ENCODE measurements at regions not wholly inside any gene's neighbourhood (a gene's known extent, or its start where the extent isn't known, plus 50 kb on each side); places are given as distances from the start of the nearest gene placed in this dataset.
"Not testable (repeated sequence)": the region's sequence is repeated elsewhere in the genome, so short reads cannot be mapped to it uniquely, and the experiment has no call there.

DNA sequence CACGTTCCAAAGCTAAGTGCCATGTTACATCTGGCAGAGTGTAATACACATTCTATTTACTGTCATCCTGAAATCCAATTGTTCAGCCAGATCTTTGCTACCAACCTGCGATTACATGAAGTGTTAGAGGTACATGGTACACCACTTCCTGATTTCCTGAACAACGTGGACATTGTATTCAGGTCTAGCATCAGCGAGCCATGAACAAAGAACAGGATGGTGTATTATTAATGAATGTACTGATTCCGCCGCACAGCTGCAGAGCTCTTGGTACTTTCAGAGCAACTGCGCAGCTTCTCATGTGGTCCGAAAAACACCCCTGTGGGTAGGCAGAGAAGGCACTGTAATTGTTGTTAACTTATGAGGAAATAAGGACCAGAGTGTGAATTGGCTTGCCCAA, 511.4 kb downstream of the AJAP1 start:
- no peak for DNase-seq

DNA sequence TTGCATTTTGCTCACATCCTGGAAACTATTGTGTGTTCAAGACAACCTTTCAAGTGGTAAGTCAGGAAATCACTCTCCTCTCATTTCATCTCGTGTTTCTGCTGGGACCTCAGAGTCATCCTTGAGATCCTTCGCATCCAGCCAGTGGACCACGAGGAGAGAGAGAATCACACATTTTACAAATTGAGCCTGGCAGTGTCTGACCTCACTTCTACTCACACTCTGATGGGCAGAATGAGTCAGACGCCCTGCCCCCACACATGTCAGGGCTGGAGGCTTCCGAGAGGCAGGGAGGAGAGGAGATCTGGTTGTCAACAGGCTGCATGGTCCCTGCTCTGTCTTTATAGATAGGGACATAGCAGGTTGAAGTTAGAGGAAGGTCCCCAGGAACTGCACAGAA, 509.7 kb downstream of the AJAP1 start:
- DNase-seq: no peak

DNA sequence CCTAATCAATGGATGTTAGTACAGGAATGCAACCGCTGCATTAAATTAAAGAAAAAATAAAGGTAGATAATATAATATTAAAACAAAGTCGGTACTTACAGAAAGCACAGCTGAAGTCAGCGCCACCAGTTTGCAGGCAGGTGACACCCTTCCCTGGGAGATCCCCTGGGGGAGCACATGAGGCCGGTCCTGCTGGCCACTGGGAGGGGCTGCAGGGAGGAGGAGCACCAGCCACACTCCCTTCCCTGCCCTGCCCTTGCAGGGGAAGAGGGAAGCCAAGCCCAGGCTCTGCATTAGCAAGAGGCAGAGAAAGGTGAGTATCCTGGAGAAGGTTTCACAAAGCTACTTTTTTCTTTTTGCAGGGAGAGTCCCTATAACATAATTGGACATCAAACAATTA, 507.0 kb downstream of the AJAP1 start:
- DNase-seq: no peak

DNA sequence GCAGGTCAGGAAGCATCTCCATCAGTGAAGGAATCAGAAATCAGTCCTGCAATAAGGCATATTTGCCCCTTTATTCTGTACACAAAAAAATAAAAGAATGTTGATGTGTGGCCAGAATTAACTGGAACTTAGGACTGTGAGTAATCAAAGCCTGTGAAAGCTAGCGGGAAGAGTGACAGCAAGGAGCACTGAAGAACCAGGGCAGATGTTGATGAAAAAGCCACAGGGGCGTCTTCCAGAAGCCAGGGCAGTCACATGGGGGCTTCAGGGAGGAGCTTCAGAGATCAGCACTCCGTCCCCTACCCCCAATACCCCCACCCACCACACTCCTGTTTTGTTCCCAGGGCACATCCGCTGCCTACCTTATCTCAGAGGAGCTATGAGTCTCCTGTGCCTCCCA, 502.8 kb downstream of the AJAP1 start:
- DNase-seq: no peak

DNA sequence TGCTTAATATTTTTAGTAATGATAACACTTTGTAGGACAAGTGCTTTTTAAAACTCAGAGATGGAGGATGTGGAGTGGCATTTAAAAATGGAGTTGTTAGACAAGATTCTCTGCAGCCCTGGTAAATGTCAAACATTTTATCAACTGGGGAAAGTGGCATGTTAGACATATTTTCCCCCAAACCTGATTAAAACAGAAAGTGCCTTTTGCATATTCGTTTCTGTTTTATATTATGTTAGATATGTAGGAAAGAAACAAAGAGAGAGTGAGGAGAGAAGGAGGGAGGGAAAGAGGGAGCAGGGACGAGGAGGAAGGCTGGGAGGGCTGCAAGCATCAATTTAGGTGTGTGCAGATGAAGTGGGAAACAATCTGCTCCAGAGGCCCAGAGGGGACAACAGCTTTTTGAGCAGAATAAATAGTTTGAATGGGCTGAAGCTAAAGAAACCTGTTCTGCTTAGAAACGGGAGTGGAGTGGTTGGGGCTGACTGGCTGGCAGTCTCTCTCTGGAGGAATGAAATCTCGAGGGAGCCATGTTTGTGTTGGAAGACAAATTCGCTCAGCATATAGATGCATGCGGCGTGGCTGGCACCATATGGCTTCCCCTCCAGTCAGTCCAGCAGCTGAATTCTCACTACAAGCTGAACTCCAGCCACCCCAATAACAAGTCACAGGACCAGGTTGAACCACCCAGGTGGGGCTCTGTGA, 502.2 kb downstream of the AJAP1 start:
- DNase-seq: no peak

DNA sequence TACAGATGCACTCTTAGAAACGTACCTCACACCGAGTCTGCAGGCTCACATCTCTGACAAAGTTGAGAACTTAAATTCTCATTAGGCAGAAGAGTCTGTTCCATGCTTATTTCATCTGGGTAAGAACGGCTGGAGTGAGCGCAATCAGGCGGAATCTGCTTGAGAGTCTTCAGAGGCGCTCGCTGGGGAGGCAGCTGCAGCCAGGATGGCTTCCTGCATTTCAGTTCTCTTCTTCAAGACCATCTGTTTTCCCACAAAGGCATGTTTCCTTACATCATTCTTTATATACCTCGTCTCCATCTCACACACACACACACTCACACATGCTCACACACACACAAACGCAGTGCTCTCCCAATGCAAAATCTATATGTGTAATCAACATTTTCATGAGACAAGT, 497.1 kb downstream of the AJAP1 start:
- no peak for DNase-seq

DNA sequence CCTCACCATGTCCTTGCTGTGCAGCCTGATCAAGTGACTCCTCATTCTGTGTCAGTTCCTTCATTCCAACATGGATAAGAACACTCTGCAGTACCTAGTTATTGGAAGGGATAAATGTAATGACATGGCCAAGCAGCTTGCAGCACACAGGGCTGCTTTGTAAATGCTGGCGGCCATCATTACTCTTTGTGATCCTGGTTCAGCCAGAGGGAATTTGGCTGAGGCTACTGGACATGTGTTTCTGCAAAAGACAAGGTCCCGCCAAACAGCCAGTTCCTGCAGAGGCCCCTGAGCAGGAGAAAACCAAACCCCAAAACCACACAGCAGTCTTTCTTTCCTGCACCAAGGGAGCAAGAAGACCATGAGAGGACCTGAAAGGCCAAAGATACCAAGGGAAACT, 495.8 kb downstream of the AJAP1 start:
- DNase-seq: no peak

DNA sequence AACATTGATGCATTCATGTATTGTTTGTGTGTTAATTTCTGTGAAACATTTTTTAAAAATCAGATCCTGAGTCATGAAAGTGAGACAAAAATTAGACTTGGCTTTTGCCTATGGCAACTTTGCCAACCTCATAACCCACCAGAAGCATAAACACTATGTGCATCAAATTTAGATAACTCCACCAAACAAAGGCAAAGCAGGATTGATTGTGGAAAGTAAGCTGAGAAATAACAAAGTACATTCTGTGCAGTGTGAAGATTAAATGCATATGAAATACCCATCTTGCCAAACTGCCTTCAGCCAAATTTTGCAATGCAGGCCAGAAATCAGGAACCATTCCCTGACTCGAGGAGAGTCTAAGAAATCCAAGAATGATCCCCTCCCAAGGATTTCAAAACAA, 493.4 kb downstream of the AJAP1 start:
- DNase-seq: no peak

DNA sequence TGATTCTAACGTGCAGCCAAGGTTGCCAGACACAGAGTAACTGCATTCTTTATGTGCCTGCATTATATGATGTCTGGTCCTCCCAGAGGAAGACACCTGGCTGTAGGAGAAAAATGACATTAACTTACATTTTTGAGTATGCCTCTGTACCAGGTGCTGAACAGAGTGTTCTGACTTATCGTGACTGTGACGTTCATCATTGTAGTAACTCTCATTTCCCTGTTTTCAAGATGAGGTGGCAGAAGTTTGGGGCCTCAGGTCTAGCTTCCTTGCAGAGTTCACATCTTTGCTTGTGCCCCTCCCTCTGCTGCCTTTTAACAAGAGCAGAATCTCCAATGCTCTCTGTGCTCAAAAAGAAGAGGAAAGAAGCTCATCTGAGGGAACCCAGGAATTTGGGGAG, 488.0 kb downstream of the AJAP1 start:
- DNase-seq: no peak

DNA sequence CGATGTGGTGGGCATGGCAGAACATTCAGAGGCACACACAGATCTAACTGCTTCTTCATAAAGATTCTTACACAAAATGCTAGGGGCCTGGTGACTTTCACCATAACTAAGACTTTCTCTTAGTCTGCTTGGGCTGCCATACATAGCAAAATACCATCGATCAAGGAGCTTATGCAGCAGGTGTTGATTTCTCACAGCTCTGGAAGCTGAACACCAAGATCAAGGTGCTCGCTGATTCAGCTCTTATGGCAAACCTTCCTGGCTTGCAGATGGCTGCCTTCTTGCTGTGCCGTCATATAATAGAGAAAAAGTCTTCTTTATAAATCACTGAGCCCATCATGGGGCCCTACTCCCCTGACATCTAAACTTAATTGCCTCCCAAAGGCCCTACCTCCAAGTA, 487.3 kb downstream of the AJAP1 start:
- no peak for DNase-seq

DNA sequence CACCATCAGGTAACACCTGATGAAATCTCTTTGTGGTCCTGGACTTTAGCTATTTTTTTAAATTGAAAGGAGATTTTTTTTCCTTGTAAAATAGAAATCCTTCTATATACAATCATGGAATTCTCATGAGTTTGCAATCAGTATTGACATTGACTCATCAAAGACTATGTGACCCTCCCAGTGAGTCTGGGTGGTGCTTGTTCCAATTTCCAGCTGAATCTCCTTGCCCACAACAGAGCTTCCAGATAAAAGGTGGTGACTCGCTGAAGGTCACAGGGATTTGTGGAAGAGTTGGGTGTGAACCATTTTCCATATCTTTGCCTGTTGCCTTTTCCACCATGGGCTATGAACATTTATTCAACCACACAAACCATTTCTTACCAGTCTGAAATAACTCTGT, 486.6 kb downstream of the AJAP1 start:
- DNase-seq: no peak

DNA sequence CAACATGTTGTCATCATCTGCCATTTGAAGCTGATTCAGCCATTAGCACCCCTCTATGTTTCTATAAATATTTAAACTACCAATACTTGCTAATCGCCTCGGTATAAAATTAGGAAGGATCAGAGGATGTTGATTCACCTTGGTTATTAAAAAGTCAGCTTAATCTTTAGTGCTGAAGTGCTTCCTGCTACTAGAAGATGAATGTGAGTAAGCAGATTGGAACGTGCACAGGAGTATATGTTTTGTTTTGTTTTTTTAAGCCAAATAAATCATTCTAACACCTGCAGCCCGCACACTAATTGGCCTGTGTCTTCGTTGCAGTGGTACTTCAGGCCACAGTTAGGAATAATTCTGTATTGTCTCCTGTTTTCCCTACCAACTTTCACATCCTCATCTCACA, 485.7 kb downstream of the AJAP1 start:
- no peak for DNase-seq

DNA sequence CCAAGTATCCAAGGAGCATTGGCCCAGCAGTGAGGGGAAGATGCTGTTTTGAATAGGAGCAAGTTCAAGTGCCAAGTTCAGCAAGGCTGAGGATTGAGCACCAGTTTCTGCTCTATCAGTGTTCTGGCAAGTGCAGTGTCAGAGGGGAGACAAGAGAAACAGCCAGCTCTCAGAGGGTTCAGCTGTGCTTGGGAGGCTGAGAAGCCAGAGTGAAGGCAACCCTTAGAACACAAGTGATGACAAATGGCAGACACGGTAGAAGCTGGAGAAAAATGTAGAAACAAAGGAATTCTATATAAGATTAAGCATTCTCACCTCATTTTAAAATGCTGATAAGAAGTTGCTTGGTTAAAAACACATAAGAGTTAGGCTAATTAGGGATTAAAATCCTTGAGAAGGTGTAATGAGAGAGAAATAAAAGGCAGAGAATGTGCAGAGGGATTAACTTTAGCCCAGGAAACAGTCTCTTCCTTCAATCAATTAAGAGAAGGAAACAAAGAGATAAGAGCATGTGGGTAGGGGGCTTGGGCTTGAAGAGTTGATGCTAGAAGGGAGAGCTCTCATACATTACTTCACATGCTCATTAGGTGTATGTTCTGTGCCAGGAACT, 475.4 kb downstream of the AJAP1 start:
- no peak for DNase-seq

DNA sequence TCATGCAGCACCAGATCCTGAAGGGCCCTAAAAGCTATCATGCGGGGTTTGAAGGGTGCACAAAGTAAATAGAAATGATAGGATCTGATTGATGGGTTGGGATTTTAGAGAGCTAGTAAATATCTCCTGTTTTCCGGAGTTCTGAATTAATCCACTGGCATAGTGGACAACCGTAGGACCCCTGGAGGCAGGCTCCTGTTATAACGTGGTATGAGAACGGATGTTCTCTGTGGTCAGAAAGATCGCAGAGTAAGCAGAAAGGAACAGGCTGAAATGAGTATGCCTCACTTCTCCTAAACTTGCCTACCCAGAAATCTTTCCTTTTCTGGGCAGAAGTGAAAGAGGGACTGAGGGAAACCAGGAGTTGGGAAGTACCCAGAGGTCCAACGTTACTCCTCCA, 470.8 kb downstream of the AJAP1 start:
- DNase-seq: no peak

DNA sequence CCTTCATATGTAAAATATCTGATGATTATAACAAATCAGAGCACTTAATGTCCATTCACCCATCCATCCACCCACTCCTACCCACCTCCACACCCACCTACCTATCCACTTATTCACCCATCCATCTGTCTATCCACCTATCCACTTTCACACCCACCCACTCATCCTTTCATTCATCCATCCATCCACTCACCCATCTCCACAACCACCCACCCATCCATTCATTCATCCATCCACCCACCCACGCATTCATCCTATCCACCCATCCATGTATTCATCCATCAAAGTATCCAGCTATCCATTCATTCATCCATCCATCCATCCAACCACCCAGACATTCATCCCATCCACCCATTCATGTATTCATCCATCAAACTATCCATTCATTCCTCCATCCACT, 466.1 kb downstream of the AJAP1 start:
- DNase-seq: no peak

DNA sequence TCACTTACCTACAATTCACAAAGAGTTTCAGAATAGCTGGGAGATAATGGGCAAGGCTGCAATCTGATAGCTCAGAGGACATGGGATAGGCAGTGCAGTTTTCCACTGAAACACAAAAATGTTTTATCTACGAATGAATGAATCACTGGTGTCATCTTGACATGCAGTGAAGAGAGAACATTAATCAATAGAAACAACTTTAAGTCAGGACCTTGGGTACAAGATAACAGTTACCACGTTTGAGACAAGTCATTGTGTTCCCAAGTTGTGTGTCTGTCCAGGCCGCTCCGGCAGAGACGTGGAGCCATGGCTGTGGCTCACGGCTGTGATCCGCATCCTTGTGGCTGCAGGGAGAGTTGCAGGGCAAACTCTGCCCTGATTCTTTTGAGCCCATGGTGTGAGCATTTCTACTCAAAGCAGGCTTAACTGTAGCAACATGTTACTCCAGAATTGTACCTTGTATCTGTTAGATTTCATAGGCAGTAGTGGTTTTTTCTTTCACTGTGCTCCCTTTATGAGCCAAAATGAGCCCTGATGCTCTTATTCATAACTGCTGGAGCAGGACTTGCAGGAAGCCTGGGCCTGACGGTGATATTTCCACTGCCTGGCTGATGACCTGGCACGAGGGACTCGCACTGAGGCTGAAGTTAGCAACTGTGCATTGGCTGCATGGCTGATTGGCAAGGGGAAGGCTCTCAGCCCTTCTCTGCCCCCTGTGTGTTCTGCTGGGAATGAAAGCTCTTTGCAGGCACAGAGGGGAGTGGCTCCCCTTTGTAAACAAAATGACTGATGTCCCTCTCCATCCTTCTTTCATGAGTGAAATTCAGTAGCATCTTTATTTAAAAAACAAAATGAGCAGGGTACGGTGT, 465.2 kb downstream of the AJAP1 start:
- no peak for DNase-seq

DNA sequence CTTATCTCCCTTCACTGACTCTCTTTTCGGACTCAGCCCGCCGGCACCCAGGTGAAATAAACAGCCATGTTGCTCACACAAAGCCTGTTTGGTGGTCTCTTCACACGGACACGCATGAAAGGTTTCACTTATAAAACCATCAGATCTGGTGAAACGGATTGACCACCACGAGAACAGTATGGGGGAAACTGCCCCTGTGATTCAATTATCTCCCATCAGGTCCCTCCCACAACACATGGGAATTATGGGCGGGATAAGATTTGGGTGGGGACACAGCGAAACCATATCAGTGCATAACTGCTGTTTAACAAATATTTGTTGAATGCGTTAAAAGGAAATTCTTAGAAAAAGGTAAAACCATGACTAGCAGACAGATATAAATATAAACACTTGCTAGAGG, 464.4 kb downstream of the AJAP1 start:
- not testable (repeated sequence) for DNase-seq

DNA sequence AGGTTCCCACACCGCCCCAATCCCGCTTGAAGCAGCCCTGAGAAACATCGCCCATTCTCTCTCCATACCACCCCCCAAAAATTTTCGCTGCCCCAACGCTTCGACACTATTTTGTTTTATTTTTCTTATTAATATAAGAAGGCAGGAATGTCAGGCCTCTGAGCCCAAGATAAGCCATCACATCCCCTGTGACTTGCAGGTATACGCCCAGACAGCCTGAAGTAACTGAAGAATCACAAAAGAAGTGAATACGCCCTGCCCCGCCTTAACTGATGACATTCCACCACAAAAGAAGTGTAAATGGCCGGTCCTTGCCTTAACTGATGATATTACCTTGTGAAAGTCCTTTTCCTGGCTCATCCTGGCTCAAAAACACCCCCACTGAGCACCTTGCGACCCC, 463.9 kb downstream of the AJAP1 start:
- not testable (repeated sequence) for DNase-seq

DNA sequence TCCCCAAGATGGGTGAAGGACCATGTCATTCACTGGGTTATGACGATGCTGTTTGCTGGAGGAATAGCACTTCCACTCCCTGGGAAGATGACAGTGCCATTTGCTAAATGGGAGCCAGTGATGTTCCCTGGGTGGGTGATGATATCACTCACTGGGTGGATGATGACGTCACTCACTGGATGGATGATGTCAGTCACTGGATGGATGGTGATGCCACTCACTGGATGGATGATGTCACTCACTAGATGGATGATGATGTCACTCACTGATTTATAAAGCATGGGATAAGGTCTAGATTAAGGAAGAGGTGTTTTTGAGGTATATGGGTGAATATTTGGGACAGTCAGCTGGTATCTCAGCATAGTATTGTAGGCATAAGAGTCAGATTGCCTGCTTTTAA, 457.2 kb downstream of the AJAP1 start:
- DNase-seq: no peak

DNA sequence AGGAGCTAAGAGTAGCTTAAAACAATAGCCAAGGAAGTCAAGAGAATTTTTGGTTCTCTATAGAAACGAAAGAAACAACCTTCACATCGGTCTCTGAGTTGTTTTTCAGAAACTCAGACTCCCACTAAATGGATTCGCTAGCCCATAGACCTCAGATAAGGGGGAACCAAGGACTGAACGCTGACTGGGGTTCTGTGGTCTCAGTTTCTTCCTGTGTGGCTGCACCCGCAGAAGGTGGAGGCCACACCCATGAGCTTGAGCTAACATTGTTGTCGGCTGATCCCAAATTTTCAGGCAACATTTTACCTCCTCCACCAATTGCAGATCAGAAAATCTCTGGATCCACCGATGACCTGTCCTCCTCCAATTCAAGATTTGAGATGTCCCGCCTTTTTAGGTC, 456.1 kb downstream of the AJAP1 start:
- DNase-seq: no peak

DNA sequence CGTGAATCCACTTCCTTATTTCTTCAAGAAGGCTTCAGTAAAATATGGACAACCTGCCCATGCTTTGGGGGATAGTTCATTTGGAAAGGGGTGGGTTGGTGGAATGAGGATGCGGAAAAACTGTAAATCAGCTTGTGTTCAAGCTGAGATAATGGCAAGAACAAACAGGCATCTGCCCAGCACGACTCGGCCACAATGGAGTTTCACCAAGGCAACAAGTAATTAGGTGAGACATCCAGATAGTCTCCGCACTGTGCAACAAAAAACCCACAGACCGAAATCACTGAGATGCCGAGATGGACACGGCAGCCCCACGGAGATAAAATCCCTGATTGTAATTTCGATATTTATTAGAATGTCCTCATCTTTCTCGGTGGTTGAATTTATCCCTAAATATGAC, 455.2 kb downstream of the AJAP1 start:
- no peak for DNase-seq

DNA sequence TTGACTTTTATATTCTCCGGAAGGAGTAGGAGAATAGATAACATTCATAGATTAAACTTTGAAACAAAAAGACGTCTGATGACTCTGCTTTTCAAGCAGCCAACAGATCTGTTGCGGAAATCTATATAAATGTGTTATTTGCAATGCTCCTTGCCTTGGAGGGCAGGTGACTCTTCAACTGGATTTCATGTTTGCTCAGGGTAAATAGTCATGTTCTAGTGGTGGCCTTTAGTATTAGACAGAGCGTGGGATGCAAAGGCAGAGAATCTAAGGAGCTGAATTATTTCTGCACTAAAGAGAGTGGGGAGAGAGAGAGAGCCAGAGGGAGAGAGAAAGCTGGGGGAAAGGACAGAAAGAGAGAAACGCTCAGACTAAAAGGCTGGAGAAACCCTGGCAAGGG, 454.3 kb downstream of the AJAP1 start:
- no peak for DNase-seq

DNA sequence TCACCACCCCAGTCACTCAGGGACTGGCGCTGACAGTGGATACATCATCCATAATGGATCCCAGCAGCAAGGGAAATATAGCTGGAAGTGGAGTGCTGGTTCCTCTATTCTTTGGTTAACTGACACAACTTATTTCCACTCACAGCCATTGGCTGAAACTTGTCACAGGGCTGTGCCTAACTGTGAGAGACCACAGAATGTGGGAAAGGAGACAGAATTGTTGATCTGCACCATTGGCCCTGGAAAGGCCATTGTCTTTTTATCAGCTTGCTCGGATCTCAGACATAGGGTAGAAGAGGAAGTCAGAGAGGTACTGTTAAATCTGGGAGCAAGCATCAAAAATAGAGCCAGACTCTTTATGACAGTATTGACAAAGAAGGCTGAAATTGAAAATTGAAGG, 451.3 kb downstream of the AJAP1 start:
- DNase-seq: no peak

DNA sequence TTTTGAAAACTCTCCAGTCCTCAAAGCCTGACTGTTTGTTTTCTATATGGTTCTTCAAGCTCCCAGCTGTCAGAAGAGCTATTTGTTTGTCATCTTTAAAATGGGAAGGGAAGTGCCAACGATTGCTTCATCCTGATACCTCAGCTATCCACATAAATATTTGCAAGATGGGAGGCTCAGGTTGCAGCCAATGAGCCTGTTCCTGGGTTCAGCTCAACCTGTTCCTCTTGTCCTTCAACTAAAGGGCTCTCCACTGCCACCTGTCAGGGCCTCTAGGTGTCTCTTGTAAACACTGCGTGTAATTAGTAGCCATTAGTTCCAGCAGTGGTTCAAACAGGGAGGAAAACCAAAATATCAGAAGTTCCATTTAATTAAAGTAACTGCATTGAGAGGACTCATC, 445.1 kb downstream of the AJAP1 start:
- DNase-seq: no peak

Data from activated CD4-positive, alpha-beta T cell treated with anti-CD3 and anti-CD28 coated beads for 4 hours (primary cell).